Esophagus squamous epithelium (tissue), 5 donors: ENCODE measurements at regions not wholly inside any gene's neighbourhood (a gene's known extent, or its start where the extent isn't known, plus 50 kb on each side); places are given as distances from the start of the nearest gene placed in this dataset.
"Not testable (repeated sequence)": the region's sequence is repeated elsewhere in the genome, so short reads cannot be mapped to it uniquely, and the experiment has no call there.

Experiments used
- DNase-seq: peaks from one replicate; lab custom pipeline; 2025; lab: John Stamatoyannopoulos, UW
- H3K27ac ChIP-seq, 4 donors: fragments of 200-600 bp; sonication (generic); one replicate each; pipeline ENCODE4 v1.5.1; 2016 to 2019; ENCODE audit warnings: mild to moderate bottlenecking in 1 of 4
- H3K27me3 ChIP-seq, 4 donors: fragments of 200-600 bp; sonication (generic); 1 replicate in 3 of 4; 2 replicates in 1 of 4; pipeline versions ENCODE4 v1.5.1 to v1.6.0; 2017 to 2021; ENCODE audit warnings: antibody characterized with exemption in 1 of 4
- H3K36me3 ChIP-seq, 3 donors: fragments of 200-600 bp; sonication (generic); one replicate each; pipeline ENCODE4 v1.5.1; 2016 to 2019
- H3K4me1 ChIP-seq, 3 donors: fragments of 200-600 bp; sonication (generic); one replicate each; pipeline ENCODE4 v1.5.1; 2017 to 2019
- H3K4me3 ChIP-seq, 4 donors: fragments of 200-600 bp; sonication (generic); 1 replicate in 3 of 4; 2 replicates in 1 of 4; pipeline ENCODE4 v1.5.1; 2016 to 2019; ENCODE audit warnings: mild to moderate bottlenecking in 2 of 4, moderate library complexity in 1 of 4
- H3K9me3 ChIP-seq, 3 donors: fragments of 200-600 bp; sonication (generic); one replicate each; pipeline ENCODE4 v1.5.1; 2016 to 2019
- CTCF ChIP-seq, 6 experiments: fragments of 450-650 bp in 4 of 6; fragments of 200-600 bp in 2 of 6; sonication (generic) in 2 of 6; IDR thresholded peaks; one replicate each; pipeline ENCODE4 v1.5.1; 2016 to 2019; ENCODE audit warnings: antibody characterized with exemption in 6 of 6, mild to moderate bottlenecking in 4 of 6, moderate library complexity in 4 of 6
- POLR2A ChIP-seq, 4 donors: fragments of 450-650 bp; IDR thresholded peaks; one replicate each; pipeline ENCODE4 v1.6.1; 2017; ENCODE audit warnings: antibody characterized with exemption in 4 of 4, mild to moderate bottlenecking in 4 of 4, moderate library complexity in 3 of 4
- WGBS, 2 donors: methylation state at CpG; one replicate each; pipeline ENCODE4 v1.1.5; 2018; 5-methylcytosine and 5-hydroxymethylcytosine counted together
- intact Hi-C: fragments of 100-400 bp; cut with DNase I; formaldehyde crosslinking; loops from one replicate; pipeline ENCODE4 v1.15.0; 2022
- donor health status: DM: yes; HTN: yes; CAD: no.

- DNase-seq = no peak
- no peak for TF ChIP-seq CTCF (IDR thresholded peaks at IDR 0.05)
- TF ChIP-seq POLR2A (IDR thresholded peaks at IDR 0.05) = no peak
- 52 to 59% methylated on average over 5 of the region's 5 CpGs for WGBS, 2 donors
- Histone ChIP-seq H3K27me3 (no peaks in the 10 kb centered on the region), H3K4me3 (no peak overlapping the region), H3K4me1 (no peaks in the 10 kb centered on the region), H3K27ac (no peak overlapping the region), H3K36me3 (no peaks in the 10 kb centered on the region), H3K9me3 (no peaks in the 10 kb centered on the region)
- intact Hi-C loops = no loop called here
These were observed 123.0 kb upstream of the TACR3 start for GRCh38 chr4:103842637-103843239.

- no peaks in the 10 kb centered on the region for H3K9me3 ChIP-seq
- H3K36me3 ChIP-seq = no peaks in the 10 kb centered on the region
- 42 to 63% methylated on average over 1 of the region's 1 CpG for WGBS, 2 donors
- no peak for DNase-seq
- no peaks in the 10 kb centered on the region for H3K27me3 ChIP-seq
- H3K27ac ChIP-seq = no peak overlapping the region
- intact Hi-C loops = no loop called here
- H3K4me3 ChIP-seq = no peak overlapping the region
- TF ChIP-seq CTCF (IDR thresholded peaks at IDR 0.05) (no peak), POLR2A (IDR thresholded peaks at IDR 0.05) (no peak)
- H3K4me1 ChIP-seq = no peaks in the 10 kb centered on the region
These were observed 122.3 kb upstream of the TACR3 start for GRCh38 chr4:103842076-103842475.

GRCh38 chr4:103810308-103810707, 90.5 kb upstream of the TACR3 start:
- intact Hi-C loops, H3K36me3 ChIP-seq, H3K4me1 ChIP-seq, DNase-seq, H3K27ac ChIP-seq, H3K4me3 ChIP-seq, H3K9me3 ChIP-seq, H3K27me3 ChIP-seq: not testable (repeated sequence)
- WGBS, 2 donors = 39 to 70% methylated on average over 2 to 3 of the region's 5 CpGs

- DNase-seq = no peak
- Histone ChIP-seq H3K4me1 (no peaks in the 10 kb centered on the region), H3K27me3 (no peaks in the 10 kb centered on the region), H3K27ac (no peak overlapping the region), H3K9me3 (no peaks in the 10 kb centered on the region), H3K36me3 (no peaks in the 10 kb centered on the region), H3K4me3 (no peak overlapping the region)
- TF ChIP-seq POLR2A (IDR thresholded peaks at IDR 0.05) (no peak), CTCF (IDR thresholded peaks at IDR 0.05) (no peak)
- intact Hi-C loops = no loop called here
- 84 to 92% methylated on average over 1 of the region's 1 CpG for WGBS, 2 donors
These were observed 83.0 kb upstream of the TACR3 start for GRCh38 chr4:103802766-103803165.

GRCh38 chr4:103787057-103787456, 67.3 kb upstream of the TACR3 start:
- H3K36me3 ChIP-seq = no peaks in the 10 kb centered on the region
- 73 to 87% methylated on average over 4 of the region's 4 CpGs for WGBS, 2 donors
- H3K4me1 ChIP-seq = no peaks in the 10 kb centered on the region
- TF ChIP-seq CTCF (IDR thresholded peaks at IDR 0.05) (no peak), POLR2A (IDR thresholded peaks at IDR 0.05) (no peak)
- DNase-seq = no peak
- no peak overlapping the region for H3K4me3 ChIP-seq
- no peaks in the 10 kb centered on the region for H3K27me3 ChIP-seq
- intact Hi-C loops = no loop called here
- peaks cover 0 to 17% (median 7%) of the 10 kb centered on the region in 3 donors for H3K9me3 ChIP-seq
- no peak overlapping the region for H3K27ac ChIP-seq

- no peak overlapping the region for H3K27ac ChIP-seq
- no peak overlapping the region for H3K4me3 ChIP-seq
- peaks cover 0 to 17% (median 7%) of the 10 kb centered on the region in 3 donors for H3K9me3 ChIP-seq
- no peaks in the 10 kb centered on the region for H3K27me3 ChIP-seq
- intact Hi-C loops = no loop called here
- no peaks in the 10 kb centered on the region for H3K4me1 ChIP-seq
- no peaks in the 10 kb centered on the region for H3K36me3 ChIP-seq
- WGBS, 2 donors = 17 to 50% methylated on average over 1 of the region's 1 CpG
- no peak for TF ChIP-seq CTCF (IDR thresholded peaks at IDR 0.05)
- TF ChIP-seq POLR2A (IDR thresholded peaks at IDR 0.05) = no peak
- no peak for DNase-seq
These were observed 66.8 kb upstream of the TACR3 start for GRCh38 chr4:103786593-103786992.
